HEK293T (cell line): ENCODE measurements at regions not wholly inside any gene's neighbourhood (a gene's known extent, or its start where the extent isn't known, plus 50 kb on each side); places are given as distances from the start of the nearest gene placed in this dataset.

ENCODE experiments used
- CTCF ChIA-PET: fragments of 350-600 bp; formaldehyde crosslinking; extraction: SDS; loops from one replicate; lab custom pipeline; 2021; ENCODE audit warnings: antibody characterized with exemption, inconsistent platforms; lab: Yijun Ruan, JAX
- POLR2A ChIA-PET: fragments of 350-600 bp; formaldehyde crosslinking; extraction: SDS; loops from one replicate; lab custom pipeline; 2020; ENCODE audit warnings: antibody characterized with exemption, inconsistent platforms; lab: Yijun Ruan, JAX
- DNase-seq: peaks from one replicate; pipeline ENCODE4 v3.0.0; 2012; ENCODE audit warnings: mixed read lengths; ENCODE audit errors: extremely low spot score
- ARNT ChIP-seq: fragments of 450-650 bp; IDR thresholded peaks from 2 replicates; pipeline ENCODE4 v1.6.1; 2017; ENCODE audit warnings: mild to moderate bottlenecking
- BHLHE40 ChIP-seq: fragments of 450-650 bp; IDR thresholded peaks from 2 replicates; pipeline ENCODE4 v1.6.1; 2016; ENCODE audit warnings: mild to moderate bottlenecking, moderate library complexity, borderline replicate concordance
- CTBP1 ChIP-seq: fragments of 450-650 bp; IDR thresholded peaks from 2 replicates; pipeline ENCODE4 v1.6.1; 2016; ENCODE audit warnings: borderline replicate concordance
- ELF4 ChIP-seq: fragments of 450-650 bp; IDR thresholded peaks from 2 replicates; pipeline ENCODE4 v1.6.1; 2017; ENCODE audit warnings: antibody characterized with exemption
- FOXA1 ChIP-seq: fragments of 450-650 bp; IDR thresholded peaks from 2 replicates; pipeline ENCODE4 v1.6.1; 2016; ENCODE audit warnings: mild to moderate bottlenecking
- FOXK2 ChIP-seq: fragments of 450-650 bp; IDR thresholded peaks from 2 replicates; pipeline ENCODE4 v1.6.1; 2016; ENCODE audit warnings: mild to moderate bottlenecking
- FOXM1 ChIP-seq: fragments of 450-650 bp; IDR thresholded peaks from 2 replicates; pipeline ENCODE4 v1.6.1; 2017; ENCODE audit warnings: mild to moderate bottlenecking, borderline replicate concordance
- HDGF ChIP-seq: fragments of 450-650 bp; IDR thresholded peaks from 2 replicates; pipeline ENCODE4 v1.6.1; 2017; ENCODE audit warnings: antibody characterized with exemption, borderline replicate concordance
- L3MBTL2 ChIP-seq: fragments of 450-650 bp; conservative IDR thresholded peaks from 2 replicates; pipeline ENCODE4 v1.6.1; 2016; ENCODE audit warnings: mild to moderate bottlenecking
- LEF1 ChIP-seq: fragments of 450-650 bp; IDR thresholded peaks from 2 replicates; pipeline ENCODE4 v1.6.1; 2017; ENCODE audit warnings: mild to moderate bottlenecking, borderline replicate concordance
- NFRKB ChIP-seq: fragments of 450-650 bp; IDR thresholded peaks from 2 replicates; pipeline ENCODE4 v1.6.1; 2016; ENCODE audit warnings: mild to moderate bottlenecking, moderate library complexity
- SP1 ChIP-seq: fragments of 450-650 bp; IDR thresholded peaks from 2 replicates; pipeline ENCODE4 v1.6.1; 2017
- SUZ12 ChIP-seq: fragments of 450-650 bp; IDR thresholded peaks from 2 replicates; pipeline ENCODE4 v1.6.1; 2016; ENCODE audit warnings: mild to moderate bottlenecking
- TARDBP ChIP-seq: fragments of 450-650 bp; IDR thresholded peaks from 2 replicates; pipeline ENCODE4 v1.6.1; 2016
- ZNF384 ChIP-seq: fragments of 450-650 bp; IDR thresholded peaks from 2 replicates; pipeline ENCODE4 v1.6.1; 2016
- TF ChIP-seq, protein P1 (sequence below): fragments of 450-650 bp; IDR thresholded peaks from 2 replicates; pipeline ENCODE4 v1.6.1; 2016

DNA sequence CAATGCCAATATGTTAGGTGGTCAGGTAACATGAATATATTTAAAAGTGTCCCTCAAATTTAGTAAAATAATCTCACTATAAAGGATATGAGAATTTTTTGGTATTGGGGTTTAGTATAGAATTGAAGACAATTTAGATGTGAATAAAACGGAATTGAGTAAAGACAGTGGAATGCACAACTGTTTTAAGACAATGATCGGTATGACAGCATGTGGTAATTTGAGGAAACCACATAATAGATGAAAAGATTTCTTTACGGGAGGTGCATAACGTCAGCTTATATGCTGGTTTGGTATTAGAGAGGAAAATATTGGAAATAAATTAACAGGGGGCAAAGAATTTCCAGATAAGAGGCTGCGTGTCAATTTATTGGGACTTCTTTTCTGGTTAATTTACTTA lies 1043.2 kb downstream of the CDH18 start:
- POLR2A ChIA-PET, result no interaction called here
- TF ChIP-seq L3MBTL2 (no peak), HDGF (no peak)
- no peak for DNase-seq
- CTCF ChIA-PET, result no interaction called here

DNA sequence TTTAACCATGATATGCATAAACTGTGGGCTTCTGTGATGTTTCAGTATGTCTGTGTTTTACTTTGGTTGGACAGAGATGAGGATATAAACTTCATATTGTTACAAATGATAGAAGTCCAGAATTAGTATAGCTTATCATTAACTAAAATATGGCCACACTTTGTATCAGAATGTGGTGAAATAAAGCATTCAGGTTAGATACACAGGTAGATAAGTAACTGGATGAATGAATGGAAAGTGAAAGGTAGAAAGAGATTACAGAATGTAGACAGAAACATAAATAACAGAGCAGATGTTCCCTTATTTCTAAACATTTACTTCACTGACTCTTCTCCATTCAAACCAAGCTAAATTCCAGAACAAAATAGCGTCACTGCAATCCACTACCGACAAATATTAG lies 1033.8 kb downstream of the CDH18 start:
- CTCF ChIA-PET, result no interaction called here
- no peak for TF ChIP-seq SUZ12
- no peak for TF ChIP-seq FOXA1
- TF ChIP-seq, protein P1, sequence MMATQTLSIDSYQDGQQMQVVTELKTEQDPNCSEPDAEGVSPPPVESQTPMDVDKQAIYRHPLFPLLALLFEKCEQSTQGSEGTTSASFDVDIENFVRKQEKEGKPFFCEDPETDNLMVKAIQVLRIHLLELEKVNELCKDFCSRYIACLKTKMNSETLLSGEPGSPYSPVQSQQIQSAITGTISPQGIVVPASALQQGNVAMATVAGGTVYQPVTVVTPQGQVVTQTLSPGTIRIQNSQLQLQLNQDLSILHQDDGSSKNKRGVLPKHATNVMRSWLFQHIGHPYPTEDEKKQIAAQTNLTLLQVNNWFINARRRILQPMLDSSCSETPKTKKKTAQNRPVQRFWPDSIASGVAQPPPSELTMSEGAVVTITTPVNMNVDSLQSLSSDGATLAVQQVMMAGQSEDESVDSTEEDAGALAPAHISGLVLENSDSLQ, result no peak
- no peak for TF ChIP-seq FOXM1
- no peak for TF ChIP-seq BHLHE40
- no peak for TF ChIP-seq TARDBP
- no peak for TF ChIP-seq ELF4
- TF ChIP-seq FOXK2, result no peak
- TF ChIP-seq LEF1, result no peak

DNA sequence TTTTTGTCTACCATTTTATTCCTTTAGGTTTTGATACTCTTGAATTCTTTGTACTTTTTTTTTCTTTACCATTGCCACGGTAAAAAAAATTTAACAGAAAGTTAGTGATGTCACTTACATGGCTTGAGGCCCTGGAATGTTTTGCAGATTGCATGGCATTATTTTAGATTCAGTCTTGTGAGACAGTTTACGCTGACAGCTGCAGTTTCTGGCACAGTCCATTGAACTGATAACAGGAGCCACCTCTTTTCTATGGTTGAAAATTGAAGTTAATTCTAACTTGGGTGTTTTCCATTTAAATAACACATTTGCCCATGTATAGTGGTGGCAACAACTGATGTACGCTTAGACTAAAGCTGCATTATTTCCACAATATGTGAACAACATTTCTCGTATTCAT lies 1028.5 kb downstream of the CDH18 start:
- TF ChIP-seq, protein P1, result no peak
- TF ChIP-seq HDGF (no peak), ELF4 (no peak), FOXK2 (no peak), NFRKB (no peak), BHLHE40 (no peak), FOXA1 (no peak), FOXM1 (no peak), L3MBTL2 (no peak), SP1 (no peak), ARNT (no peak), SUZ12 (no peak), CTBP1 (no peak), ZNF384 (no peak), TARDBP (no peak), LEF1 (no peak)
- ChIA-PET CTCF (no interaction called here), POLR2A (no interaction called here)
- DNase-seq, result no peak

More for the DNA sequence above, 1033.8 kb downstream of the CDH18 start:
- POLR2A ChIA-PET, result no interaction called here
- no peak for DNase-seq

DNA sequence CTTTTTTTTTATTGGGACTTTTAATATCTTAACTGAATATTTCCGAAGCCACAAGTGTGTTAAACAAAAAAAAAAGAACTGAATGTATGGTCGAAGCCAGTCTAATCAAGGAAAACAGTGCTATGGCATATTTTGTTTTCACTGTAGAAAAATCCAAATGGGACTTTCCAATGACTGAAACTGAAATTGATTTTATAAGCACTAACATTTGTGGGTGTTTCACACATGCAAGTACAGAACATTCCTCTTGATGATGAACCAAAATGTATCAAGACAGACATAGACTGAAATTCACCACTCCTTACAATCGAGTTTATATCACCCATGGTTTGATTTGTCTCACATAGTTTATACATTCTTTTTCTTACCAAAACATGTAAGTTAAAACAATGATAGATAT lies 1026.8 kb downstream of the CDH18 start:
- POLR2A ChIA-PET, result no interaction called here
- TF ChIP-seq BHLHE40 (no peak), NFRKB (no peak), ZNF384 (no peak), TARDBP (no peak), ELF4 (no peak), ARNT (no peak), CTBP1 (no peak), LEF1 (no peak), SUZ12 (no peak), FOXM1 (no peak), FOXK2 (no peak), L3MBTL2 (no peak), HDGF (no peak), FOXA1 (no peak)
- TF ChIP-seq, protein P1, result no peak
- DNase-seq, result no peak
- CTCF ChIA-PET, result no interaction called here

DNA sequence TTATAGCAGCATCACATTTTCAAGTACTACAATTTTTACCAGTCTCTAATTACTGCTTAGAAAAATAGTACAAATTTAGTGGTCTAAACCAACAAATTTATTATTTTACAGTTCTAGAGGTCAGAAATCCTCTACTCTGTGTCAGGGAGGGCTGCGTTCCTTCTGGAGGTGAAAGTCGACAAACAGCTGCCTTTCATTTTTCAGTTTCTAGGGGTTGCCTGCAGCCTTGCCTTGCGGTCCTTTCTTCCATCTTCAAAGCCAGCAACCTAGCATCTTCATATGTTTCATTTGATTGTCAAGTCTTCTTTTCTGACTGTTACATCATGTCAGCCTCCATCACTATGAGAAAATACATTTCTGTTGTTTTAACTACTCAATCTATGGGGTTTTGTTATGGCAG lies 1022.1 kb downstream of the CDH18 start:
- TF ChIP-seq L3MBTL2, result no peak
- TF ChIP-seq FOXM1, result no peak
- no peak for TF ChIP-seq HDGF
- no peak for TF ChIP-seq CTBP1
- TF ChIP-seq FOXA1, result no peak
- no peak for TF ChIP-seq SP1
- TF ChIP-seq TARDBP, result no peak
- ChIA-PET CTCF (no interaction called here), POLR2A (no interaction called here)
- no peak for DNase-seq

DNA sequence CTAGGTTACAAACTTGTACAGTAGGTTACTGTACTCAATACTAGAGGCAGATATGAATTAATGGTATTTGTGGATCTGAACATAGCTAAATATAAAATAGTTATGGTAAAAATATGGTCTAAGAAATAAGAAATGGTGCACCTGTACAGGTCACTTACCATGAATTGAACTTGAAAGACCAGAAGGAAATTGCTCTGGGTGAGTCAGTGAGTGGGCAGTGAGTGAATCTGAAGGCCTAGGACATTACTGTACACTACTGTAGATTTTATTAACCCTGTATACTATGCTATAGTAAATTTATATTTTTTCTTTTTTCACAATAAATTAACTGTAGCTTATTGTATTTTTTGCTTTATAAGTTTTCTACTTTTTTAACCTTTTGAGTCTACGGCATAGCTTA lies 1020.4 kb downstream of the CDH18 start:
- POLR2A ChIA-PET, result no interaction called here
- DNase-seq, result no peak
- no peak for TF ChIP-seq HDGF
- CTCF ChIA-PET, result no interaction called here

DNA sequence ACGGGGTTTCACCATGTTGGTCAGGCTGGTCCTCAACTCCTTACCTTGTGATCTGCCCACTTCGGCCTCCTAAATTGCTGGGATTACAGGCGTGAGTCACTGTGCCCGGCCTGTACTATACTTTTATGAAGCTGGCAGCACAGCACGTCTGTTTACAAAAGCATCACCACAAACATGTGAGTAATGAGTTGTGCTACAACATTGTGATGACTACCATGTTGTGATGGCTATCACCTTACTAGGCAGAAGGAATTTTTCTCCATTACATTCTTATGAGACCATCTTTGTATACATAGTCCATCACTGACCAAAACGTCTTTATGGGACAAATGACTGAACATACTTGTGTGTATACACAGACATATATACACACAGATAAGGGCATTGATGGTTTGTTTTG lies 1019.0 kb downstream of the CDH18 start:
- DNase-seq, result no peak
- TF ChIP-seq BHLHE40 (no peak), FOXA1 (no peak), ZNF384 (no peak), HDGF (no peak), SUZ12 (no peak), FOXK2 (no peak), TARDBP (no peak), SP1 (no peak), LEF1 (no peak), ARNT (no peak)
- TF ChIP-seq, protein P1, result no peak
- POLR2A ChIA-PET, result interaction anchor here (0.6 kb wide), 1 partner anchor 764 kb away, joined by 4 read pairs; no protein-coding TSS in a partner anchor
- CTCF ChIA-PET, result no interaction called here
